A673 (cell line): ENCODE measurements at regions not wholly inside any gene's neighbourhood (a gene's known extent, or its start where the extent isn't known, plus 50 kb on each side); places are given as distances from the start of the nearest gene placed in this dataset.

Experiments used
- EZH2 ChIP-seq: fragments of 200-600 bp; sonication (generic); IDR thresholded peaks from 2 replicates; pipeline ENCODE4 v1.6.1; 2017; ENCODE audit warnings: borderline replicate concordance, low read depth, mild to moderate bottlenecking, mixed read lengths, antibody characterized with exemption, low read length; ENCODE audit not compliant: poor library complexity, severe bottlenecking
- TF ChIP-seq, protein P1 (sequence below): fragments of 300-800, 200-600 bp; sonication (generic); conservative IDR thresholded peaks from 2 replicates; pipeline ENCODE4 v1.5.1; 2017; ENCODE audit warnings: low read depth, mild to moderate bottlenecking, antibody characterized with exemption, low read length, moderate library complexity, mixed read lengths

DNA sequence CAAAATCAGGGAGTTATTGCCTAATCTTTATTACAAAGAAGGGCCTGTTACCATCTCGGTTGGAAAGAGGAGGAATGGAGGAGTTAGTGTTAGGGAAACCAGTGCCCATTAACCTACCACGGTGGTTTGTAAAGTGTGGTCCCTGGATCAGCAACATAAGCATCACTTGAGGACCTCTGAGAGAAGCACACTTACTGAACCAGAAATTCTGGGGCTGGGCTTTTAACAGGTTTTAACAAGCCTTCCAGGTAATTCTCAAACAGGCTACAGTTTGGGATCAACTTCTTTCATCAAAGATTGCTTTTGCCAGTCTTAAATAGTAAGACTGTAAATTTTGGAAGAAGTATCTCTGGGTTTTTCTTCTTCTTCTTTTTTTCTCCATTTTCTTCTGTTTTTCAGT lies 329.5 kb upstream of the JAG1 start:
- TF ChIP-seq, protein P1, sequence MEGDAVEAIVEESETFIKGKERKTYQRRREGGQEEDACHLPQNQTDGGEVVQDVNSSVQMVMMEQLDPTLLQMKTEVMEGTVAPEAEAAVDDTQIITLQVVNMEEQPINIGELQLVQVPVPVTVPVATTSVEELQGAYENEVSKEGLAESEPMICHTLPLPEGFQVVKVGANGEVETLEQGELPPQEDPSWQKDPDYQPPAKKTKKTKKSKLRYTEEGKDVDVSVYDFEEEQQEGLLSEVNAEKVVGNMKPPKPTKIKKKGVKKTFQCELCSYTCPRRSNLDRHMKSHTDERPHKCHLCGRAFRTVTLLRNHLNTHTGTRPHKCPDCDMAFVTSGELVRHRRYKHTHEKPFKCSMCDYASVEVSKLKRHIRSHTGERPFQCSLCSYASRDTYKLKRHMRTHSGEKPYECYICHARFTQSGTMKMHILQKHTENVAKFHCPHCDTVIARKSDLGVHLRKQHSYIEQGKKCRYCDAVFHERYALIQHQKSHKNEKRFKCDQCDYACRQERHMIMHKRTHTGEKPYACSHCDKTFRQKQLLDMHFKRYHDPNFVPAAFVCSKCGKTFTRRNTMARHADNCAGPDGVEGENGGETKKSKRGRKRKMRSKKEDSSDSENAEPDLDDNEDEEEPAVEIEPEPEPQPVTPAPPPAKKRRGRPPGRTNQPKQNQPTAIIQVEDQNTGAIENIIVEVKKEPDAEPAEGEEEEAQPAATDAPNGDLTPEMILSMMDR = no peak
- TF ChIP-seq EZH2 = no peak
